Activated naive CD8-positive, alpha-beta T cell treated with anti-CD3 and anti-CD28 coated beads, Interleukin-2, amount 50 U/mL, for 24 hours (primary cell): ENCODE measurements at regions not wholly inside any gene's neighbourhood (a gene's known extent, or its start where the extent isn't known, plus 50 kb on each side); places are given as distances from the start of the nearest gene placed in this dataset.

Experiments
- ATAC-seq: fragments of 150-1000 bp; cut with Tn5 transposase; one replicate; pipeline ENCODE4 v1.10.0; 2021
- DNase-seq: peaks from one replicate; pipeline ENCODE4 v3.0.0; 2021
- H3K27ac Mint-ChIP-seq: one replicate; pipeline ENCODE4 v1.8.0; 2021; ENCODE audit warnings: mild to moderate bottlenecking, mixed read lengths
- H3K27me3 Mint-ChIP-seq: one replicate; pipeline ENCODE4 v1.8.0; 2021; ENCODE audit warnings: mixed read lengths
- H3K36me3 Mint-ChIP-seq: one replicate; pipeline ENCODE4 v1.8.0; 2021; ENCODE audit warnings: low read depth, mixed read lengths
- H3K4me1 Mint-ChIP-seq: one replicate; pipeline ENCODE4 v1.8.0; 2021; ENCODE audit warnings: mixed read lengths
- H3K4me3 Mint-ChIP-seq: one replicate; pipeline ENCODE4 v1.8.0; 2021; ENCODE audit warnings: mild to moderate bottlenecking, moderate library complexity, mixed read lengths
- H3K9me3 Mint-ChIP-seq: one replicate; pipeline ENCODE4 v1.8.0; 2021; ENCODE audit warnings: mixed read lengths

- H3K4me3 Mint-ChIP-seq, result no peak overlapping the region
- no peaks in the 10 kb centered on the region for H3K36me3 Mint-ChIP-seq
- no peaks in the 10 kb centered on the region for H3K27me3 Mint-ChIP-seq
- no peaks in the 10 kb centered on the region for H3K4me1 Mint-ChIP-seq
- ATAC-seq (no peak), DNase-seq (no peak)
- no peak overlapping the region for H3K27ac Mint-ChIP-seq
- H3K9me3 Mint-ChIP-seq, result peaks cover 7% of the 10 kb centered on the region
These were observed 263.1 kb upstream of the CXCL12 start for GRCh38 chr10:44647877-44648542.

GRCh38 chr10:44650691-44651661 lies 260.2 kb upstream of the TMEM72 start:
- ATAC-seq (no peak), DNase-seq (no peak)
- Mint-ChIP-seq H3K9me3 (no peaks in the 10 kb centered on the region), H3K4me1 (no peaks in the 10 kb centered on the region), H3K27me3 (no peaks in the 10 kb centered on the region), H3K36me3 (no peaks in the 10 kb centered on the region), H3K27ac (no peak overlapping the region), H3K4me3 (no peak overlapping the region)

GRCh38 chr10:44651834-44652233 lies 259.3 kb upstream of the TMEM72 start:
- H3K27ac Mint-ChIP-seq, result no peak overlapping the region
- H3K27me3 Mint-ChIP-seq, result no peaks in the 10 kb centered on the region
- H3K36me3 Mint-ChIP-seq, result no peaks in the 10 kb centered on the region
- no peaks in the 10 kb centered on the region for H3K9me3 Mint-ChIP-seq
- no peaks in the 10 kb centered on the region for H3K4me1 Mint-ChIP-seq
- no peak overlapping the region for H3K4me3 Mint-ChIP-seq
- no peak for DNase-seq
- no peak for ATAC-seq

- Mint-ChIP-seq H3K36me3 (no peaks in the 10 kb centered on the region), H3K9me3 (no peaks in the 10 kb centered on the region), H3K27ac (no peak overlapping the region), H3K27me3 (peaks cover 3% of the 10 kb centered on the region), H3K4me3 (no peak overlapping the region), H3K4me1 (no peaks in the 10 kb centered on the region)
- no peak for ATAC-seq
- DNase-seq, result no peak
These were observed 251.8 kb upstream of the TMEM72 start for GRCh38 chr10:44659320-44659719.

GRCh38 chr10:44660271-44660670 lies 250.9 kb upstream of the TMEM72 start:
- no peak for ATAC-seq
- Mint-ChIP-seq H3K27me3 (peaks cover 3% of the 10 kb centered on the region), H3K9me3 (no peaks in the 10 kb centered on the region), H3K36me3 (no peaks in the 10 kb centered on the region), H3K4me3 (no peak overlapping the region), H3K27ac (no peak overlapping the region), H3K4me1 (no peaks in the 10 kb centered on the region)
- DNase-seq, result no peak

- Mint-ChIP-seq H3K4me3 (no peak overlapping the region), H3K9me3 (no peaks in the 10 kb centered on the region), H3K36me3 (no peaks in the 10 kb centered on the region), H3K27ac (no peak overlapping the region), H3K27me3 (peaks cover 3% of the 10 kb centered on the region), H3K4me1 (no peaks in the 10 kb centered on the region)
- ATAC-seq, result no peak
- no peak for DNase-seq
These were observed 249.1 kb upstream of the TMEM72 start for GRCh38 chr10:44662051-44662450.

- H3K27me3 Mint-ChIP-seq, result no peaks in the 10 kb centered on the region
- no peaks in the 10 kb centered on the region for H3K36me3 Mint-ChIP-seq
- DNase-seq (no peak), ATAC-seq (no peak)
- H3K4me1 Mint-ChIP-seq, result no peaks in the 10 kb centered on the region
- no peak overlapping the region for H3K27ac Mint-ChIP-seq
- H3K4me3 Mint-ChIP-seq, result no peak overlapping the region
- H3K9me3 Mint-ChIP-seq, result no peaks in the 10 kb centered on the region
These were observed 242.8 kb upstream of the TMEM72 start for GRCh38 chr10:44668336-44668735.

GRCh38 chr10:44671319-44671718 lies 239.8 kb upstream of the TMEM72 start:
- Mint-ChIP-seq H3K4me1 (no peaks in the 10 kb centered on the region), H3K9me3 (no peaks in the 10 kb centered on the region), H3K27ac (no peak overlapping the region), H3K4me3 (no peak overlapping the region), H3K27me3 (no peaks in the 10 kb centered on the region), H3K36me3 (no peaks in the 10 kb centered on the region)
- DNase-seq (no peak), ATAC-seq (no peak)

GRCh38 chr10:44673245-44673983 lies 237.7 kb upstream of the TMEM72 start:
- ATAC-seq (no peak), DNase-seq (no peak)
- H3K36me3 Mint-ChIP-seq, result no peaks in the 10 kb centered on the region
- no peak overlapping the region for H3K27ac Mint-ChIP-seq
- H3K27me3 Mint-ChIP-seq, result no peaks in the 10 kb centered on the region
- H3K4me1 Mint-ChIP-seq, result no peaks in the 10 kb centered on the region
- H3K4me3 Mint-ChIP-seq, result no peak overlapping the region
- no peaks in the 10 kb centered on the region for H3K9me3 Mint-ChIP-seq

GRCh38 chr10:44674536-44675386 lies 236.4 kb upstream of the TMEM72 start:
- DNase-seq (no peak), ATAC-seq (no peak)
- Mint-ChIP-seq H3K4me1 (no peaks in the 10 kb centered on the region), H3K9me3 (no peaks in the 10 kb centered on the region), H3K27me3 (no peaks in the 10 kb centered on the region), H3K27ac (no peak overlapping the region), H3K4me3 (no peak overlapping the region), H3K36me3 (no peaks in the 10 kb centered on the region)

GRCh38 chr10:44675387-44675874 lies 235.7 kb upstream of the TMEM72 start:
- ATAC-seq, result no peak
- Mint-ChIP-seq H3K27ac (no peak overlapping the region), H3K9me3 (no peaks in the 10 kb centered on the region), H3K36me3 (no peaks in the 10 kb centered on the region), H3K4me1 (no peaks in the 10 kb centered on the region), H3K27me3 (no peaks in the 10 kb centered on the region), H3K4me3 (no peak overlapping the region)
- DNase-seq, result no peak

- no peaks in the 10 kb centered on the region for H3K27me3 Mint-ChIP-seq
- ATAC-seq, result no peak
- no peaks in the 10 kb centered on the region for H3K4me1 Mint-ChIP-seq
- no peaks in the 10 kb centered on the region for H3K9me3 Mint-ChIP-seq
- H3K27ac Mint-ChIP-seq, result no peak overlapping the region
- DNase-seq, result no peak
- no peaks in the 10 kb centered on the region for H3K36me3 Mint-ChIP-seq
- no peak overlapping the region for H3K4me3 Mint-ChIP-seq
These were observed 230.4 kb upstream of the TMEM72 start for GRCh38 chr10:44680764-44681163.

- H3K27ac Mint-ChIP-seq, result no peak overlapping the region
- no peaks in the 10 kb centered on the region for H3K27me3 Mint-ChIP-seq
- no peaks in the 10 kb centered on the region for H3K9me3 Mint-ChIP-seq
- H3K4me3 Mint-ChIP-seq, result no peak overlapping the region
- DNase-seq, result no peak
- H3K36me3 Mint-ChIP-seq, result no peaks in the 10 kb centered on the region
- ATAC-seq, result no peak
- no peaks in the 10 kb centered on the region for H3K4me1 Mint-ChIP-seq
These were observed 228.6 kb upstream of the TMEM72 start for GRCh38 chr10:44682507-44682906.

- ATAC-seq (no peak), DNase-seq (no peak)
- Mint-ChIP-seq H3K36me3 (no peaks in the 10 kb centered on the region), H3K4me3 (no peak overlapping the region), H3K27me3 (no peaks in the 10 kb centered on the region), H3K27ac (no peak overlapping the region), H3K9me3 (no peaks in the 10 kb centered on the region), H3K4me1 (no peaks in the 10 kb centered on the region)
These were observed 226.5 kb upstream of the TMEM72 start for GRCh38 chr10:44684661-44685060.
